ENCODE measurements at regions not wholly inside any gene's neighbourhood (a gene's known extent, or its start where the extent isn't known, plus 50 kb on each side); places are given as distances from the start of the nearest gene placed in this dataset.

DNA sequence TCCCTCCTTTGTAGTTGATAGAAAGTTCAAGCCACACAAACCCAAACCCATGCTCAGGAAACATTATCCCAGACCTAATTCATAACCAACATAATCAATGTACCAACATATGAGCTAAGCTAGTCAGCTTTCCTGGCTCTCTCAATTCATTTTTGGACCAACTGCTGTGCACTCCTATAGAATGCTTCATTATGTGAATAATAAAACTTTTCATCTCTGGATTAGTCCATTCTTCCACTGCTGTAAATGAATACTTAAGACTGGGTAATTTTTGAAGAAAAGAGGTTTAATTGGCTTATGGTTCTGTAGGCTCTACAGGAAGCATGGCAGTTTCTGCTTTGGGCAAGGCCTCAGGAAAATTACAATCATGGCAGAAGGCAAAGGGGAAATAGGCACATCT lies 651.9 kb downstream of the RERGL start:
- Mint-ChIP-seq H3K36me3 (ENCODE audit: low read depth) (peaks cover 9% of the 10 kb centered on the region), H3K4me1 (no peaks in the 10 kb centered on the region)
- TF ChIP-seq, protein P1, sequence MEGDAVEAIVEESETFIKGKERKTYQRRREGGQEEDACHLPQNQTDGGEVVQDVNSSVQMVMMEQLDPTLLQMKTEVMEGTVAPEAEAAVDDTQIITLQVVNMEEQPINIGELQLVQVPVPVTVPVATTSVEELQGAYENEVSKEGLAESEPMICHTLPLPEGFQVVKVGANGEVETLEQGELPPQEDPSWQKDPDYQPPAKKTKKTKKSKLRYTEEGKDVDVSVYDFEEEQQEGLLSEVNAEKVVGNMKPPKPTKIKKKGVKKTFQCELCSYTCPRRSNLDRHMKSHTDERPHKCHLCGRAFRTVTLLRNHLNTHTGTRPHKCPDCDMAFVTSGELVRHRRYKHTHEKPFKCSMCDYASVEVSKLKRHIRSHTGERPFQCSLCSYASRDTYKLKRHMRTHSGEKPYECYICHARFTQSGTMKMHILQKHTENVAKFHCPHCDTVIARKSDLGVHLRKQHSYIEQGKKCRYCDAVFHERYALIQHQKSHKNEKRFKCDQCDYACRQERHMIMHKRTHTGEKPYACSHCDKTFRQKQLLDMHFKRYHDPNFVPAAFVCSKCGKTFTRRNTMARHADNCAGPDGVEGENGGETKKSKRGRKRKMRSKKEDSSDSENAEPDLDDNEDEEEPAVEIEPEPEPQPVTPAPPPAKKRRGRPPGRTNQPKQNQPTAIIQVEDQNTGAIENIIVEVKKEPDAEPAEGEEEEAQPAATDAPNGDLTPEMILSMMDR (conservative IDR thresholded peaks at IDR 0.05), result no peak

DNA sequence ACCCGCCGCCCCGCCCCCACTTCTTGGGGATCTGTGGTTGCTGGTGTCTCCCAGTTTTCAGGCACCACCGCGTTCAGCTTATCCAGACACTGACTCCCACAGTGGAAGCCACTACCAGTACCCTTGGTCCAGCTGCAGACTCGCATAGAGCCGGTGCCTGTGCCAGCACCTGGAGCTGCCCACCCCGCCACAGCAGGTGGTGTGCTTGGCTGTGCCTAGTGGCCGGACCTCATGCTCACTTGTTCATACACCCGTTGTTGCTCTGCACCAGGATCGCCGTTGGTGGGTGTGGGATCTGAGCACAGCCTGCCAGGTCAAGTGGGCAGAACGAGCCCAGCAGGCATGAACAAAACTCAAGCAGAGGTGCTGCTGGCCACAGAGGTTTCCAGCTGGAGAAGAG lies 673.2 kb downstream of the RERGL start:
- 95 to 96% methylated on average over 7 to 13 of the region's 13 CpGs for WGBS, 2 experiments (ENCODE audit: insufficient coverage in 1 of 2, insufficient read length in 1 of 2)
- Mint-ChIP-seq H3K4me1 (no peaks in the 10 kb centered on the region), H3K4me3 (no peak overlapping the region), H3K27ac (no peak overlapping the region), H3K27me3 (ENCODE audit: insufficient read depth) (no peaks in the 10 kb centered on the region), H3K9me3 (peaks cover 23% of the 10 kb centered on the region), H3K36me3 (ENCODE audit: low read depth) (no peaks in the 10 kb centered on the region)
- Histone ChIP-seq H3K9ac (ENCODE audit: extremely low read depth, low read length, poor library complexity, severe bottlenecking) (no peak overlapping the region), H3K27me3 (ENCODE audit: control insufficient read depth, insufficient read depth, low read length, poor library complexity, severe bottlenecking) (no peaks in the 10 kb centered on the region), H3K4me3 (ENCODE audit: low read length) (no peak overlapping the region), H3K9me3 (ENCODE audit: control insufficient read depth, low read length) (peaks cover 7% of the 10 kb centered on the region), H3K4me1 (ENCODE audit: control insufficient read depth, insufficient read depth, low read length) (no peaks in the 10 kb centered on the region), H3K27ac (ENCODE audit: low read depth, low read length) (no peak overlapping the region), H3K36me3 (ENCODE audit: control insufficient read depth, insufficient read depth, low read length) (no peaks in the 10 kb centered on the region)
- TF ChIP-seq, protein P1 (conservative IDR thresholded peaks at IDR 0.05), result no peak
- no peak for DNase-seq

More for the DNA sequence above, 651.9 kb downstream of the RERGL start:
- Histone ChIP-seq H3K4me3 (ENCODE audit: low read length) (no peak overlapping the region), H3K27ac (ENCODE audit: low read depth, low read length) (no peak overlapping the region), H3K4me1 (ENCODE audit: control insufficient read depth, insufficient read depth, low read length) (no peaks in the 10 kb centered on the region), H3K9me3 (ENCODE audit: control insufficient read depth, low read length) (peaks cover 21% of the 10 kb centered on the region), H3K9ac (ENCODE audit: extremely low read depth, low read length, poor library complexity, severe bottlenecking) (no peak overlapping the region), H3K27me3 (ENCODE audit: control insufficient read depth, insufficient read depth, low read length, poor library complexity, severe bottlenecking) (no peaks in the 10 kb centered on the region), H3K36me3 (ENCODE audit: control insufficient read depth, insufficient read depth, low read length) (no peaks in the 10 kb centered on the region)
- Mint-ChIP-seq H3K27ac (no peak overlapping the region), H3K27me3 (ENCODE audit: insufficient read depth) (no peaks in the 10 kb centered on the region), H3K4me3 (no peak overlapping the region), H3K9me3 (peaks cover 37% of the 10 kb centered on the region)
- DNase-seq, result no peak

DNA sequence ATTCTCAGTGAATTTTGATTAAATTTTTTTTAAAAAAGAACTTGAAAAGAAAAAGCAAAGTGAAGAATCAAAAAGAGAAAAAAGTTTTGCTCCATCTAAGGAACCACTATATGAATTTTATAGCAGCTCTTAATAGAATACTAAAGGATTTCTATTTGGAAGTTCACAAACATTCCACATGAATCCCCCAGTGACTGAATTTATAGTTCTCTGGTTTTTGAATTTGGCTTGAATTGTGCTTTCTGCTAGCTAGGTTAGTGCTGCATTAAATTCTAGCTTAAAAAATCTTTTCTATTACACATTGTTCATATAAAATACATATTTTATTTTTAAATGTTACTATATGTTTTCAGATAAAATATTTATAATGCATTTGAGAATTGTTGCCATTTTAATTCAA lies 675.4 kb downstream of the RERGL start:
- DNase-seq, result no peak
- Histone ChIP-seq H3K36me3 (ENCODE audit: control insufficient read depth, insufficient read depth, low read length) (no peaks in the 10 kb centered on the region), H3K27ac (ENCODE audit: low read depth, low read length) (no peak overlapping the region), H3K9me3 (ENCODE audit: control insufficient read depth, low read length) (peaks cover 7% of the 10 kb centered on the region), H3K4me3 (ENCODE audit: low read length) (no peak overlapping the region), H3K9ac (ENCODE audit: extremely low read depth, low read length, poor library complexity, severe bottlenecking) (no peak overlapping the region), H3K27me3 (ENCODE audit: control insufficient read depth, insufficient read depth, low read length, poor library complexity, severe bottlenecking) (no peaks in the 10 kb centered on the region), H3K4me1 (ENCODE audit: control insufficient read depth, insufficient read depth, low read length) (no peaks in the 10 kb centered on the region)
- H3K27me3 Mint-ChIP-seq (ENCODE audit: insufficient read depth), result no peaks in the 10 kb centered on the region
- TF ChIP-seq, protein P1 (conservative IDR thresholded peaks at IDR 0.05), result no peak
- H3K4me3 Mint-ChIP-seq, result no peak overlapping the region
- no peaks in the 10 kb centered on the region for H3K4me1 Mint-ChIP-seq
- H3K27ac Mint-ChIP-seq, result no peak overlapping the region
- H3K36me3 Mint-ChIP-seq (ENCODE audit: low read depth), result no peaks in the 10 kb centered on the region
- H3K9me3 Mint-ChIP-seq, result peaks cover 23% of the 10 kb centered on the region

Data from endodermal cell (in vitro differentiated cells).